Activated CD8-positive, alpha-beta memory T cell treated with anti-CD3 and anti-CD28 coated beads, Interleukin-2, amount 50 U/mL, for 24 hours (primary cell): ENCODE measurements at regions not wholly inside any gene's neighbourhood (a gene's known extent, or its start where the extent isn't known, plus 50 kb on each side); places are given as distances from the start of the nearest gene placed in this dataset.

Source experiments
- DNase-seq: peaks from one replicate; pipeline ENCODE4 v3.0.0-alpha.2; 2020; ENCODE audit errors: extremely low read depth

DNA sequence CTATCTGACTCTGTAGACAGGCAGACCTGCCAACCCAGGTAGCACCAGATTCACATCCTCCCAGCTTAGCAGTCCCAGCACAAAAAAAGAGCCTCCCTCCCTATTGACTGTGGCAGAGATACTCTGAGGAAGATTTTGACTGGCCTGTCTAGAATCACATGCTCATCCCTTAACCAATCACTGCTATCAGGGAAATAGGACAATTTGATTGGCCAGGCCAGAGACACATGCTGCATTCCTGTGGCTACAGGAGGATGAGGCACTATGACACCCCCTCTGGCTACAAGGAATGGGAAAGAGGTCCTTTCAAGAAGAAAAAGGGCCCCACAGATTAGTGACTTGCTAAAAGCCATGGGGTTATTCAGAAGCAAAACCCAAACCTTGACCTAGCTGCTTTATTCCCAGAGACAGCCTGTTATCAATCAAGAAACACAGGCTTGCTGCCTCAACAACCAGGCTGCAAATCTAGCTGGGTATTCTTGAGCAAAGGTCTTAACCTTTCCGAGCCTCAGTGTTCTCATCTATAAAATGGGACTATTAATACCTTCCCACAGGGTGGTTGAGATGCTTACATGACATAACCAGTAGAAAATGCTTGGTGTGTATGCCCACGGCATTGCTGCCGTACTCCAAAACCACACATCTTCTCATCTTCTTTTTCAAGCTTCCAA lies 147.6 kb downstream of the BCOR start:
- no peak for DNase-seq

DNA sequence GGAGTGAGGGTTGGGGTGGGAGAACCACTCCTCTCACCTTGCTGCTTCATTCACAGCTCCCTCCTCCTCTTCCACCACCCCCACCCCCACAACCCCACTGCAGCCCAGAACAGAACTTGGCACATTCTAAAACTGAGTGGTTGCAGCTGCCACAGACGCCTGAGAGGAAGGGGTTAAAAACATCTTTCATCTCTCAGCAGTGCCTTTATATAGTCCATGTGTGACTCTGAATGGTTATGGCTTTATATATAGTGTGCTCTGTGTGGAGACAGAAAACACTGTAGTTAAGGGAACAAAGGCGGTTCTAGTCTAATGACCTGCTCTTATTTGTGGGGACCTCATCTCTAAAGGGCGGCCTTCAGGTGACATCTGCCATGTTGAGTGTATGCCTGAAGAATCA lies 144.8 kb downstream of the BCOR start:
- DNase-seq, result no peak

DNA sequence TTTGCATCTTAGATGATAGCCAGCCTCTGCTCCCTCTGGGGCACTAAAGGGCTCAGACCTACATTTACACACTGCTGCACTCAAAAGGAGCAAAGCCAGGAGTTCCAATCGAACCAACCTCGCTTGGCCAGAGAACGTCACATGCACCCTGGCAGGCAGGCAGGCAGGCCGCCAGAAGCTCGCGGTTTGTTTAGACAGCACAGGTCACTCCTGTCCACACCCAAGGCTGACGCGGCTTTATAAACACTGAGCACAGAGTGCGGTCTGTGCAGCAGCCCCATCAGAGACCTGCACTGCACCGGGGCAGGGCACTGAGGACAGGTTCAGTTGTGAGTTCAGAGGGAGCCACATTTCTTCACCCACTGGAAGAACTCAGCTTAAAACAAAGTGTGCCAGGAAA lies 143.9 kb downstream of the BCOR start:
- DNase-seq, result no peak

DNA sequence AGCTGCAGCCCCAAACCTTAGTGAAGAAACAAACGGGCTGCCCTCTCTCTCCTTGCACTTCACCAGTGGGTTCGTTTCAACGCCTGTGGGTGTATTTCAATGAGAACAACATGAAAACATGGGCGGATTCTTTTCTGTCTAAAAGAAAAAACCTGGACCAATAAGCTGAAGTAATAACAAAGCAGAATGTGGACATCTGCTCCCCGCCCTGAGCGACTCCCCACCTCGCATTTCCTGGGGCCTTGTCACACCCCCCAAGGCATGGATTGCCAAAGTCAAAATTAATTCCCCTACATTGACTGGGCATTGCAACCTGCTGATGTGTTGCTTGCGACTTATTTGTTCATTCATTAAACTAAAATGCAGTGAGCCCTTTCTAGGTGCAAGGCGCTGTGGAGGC lies 142.9 kb downstream of the BCOR start:
- DNase-seq, result no peak

DNA sequence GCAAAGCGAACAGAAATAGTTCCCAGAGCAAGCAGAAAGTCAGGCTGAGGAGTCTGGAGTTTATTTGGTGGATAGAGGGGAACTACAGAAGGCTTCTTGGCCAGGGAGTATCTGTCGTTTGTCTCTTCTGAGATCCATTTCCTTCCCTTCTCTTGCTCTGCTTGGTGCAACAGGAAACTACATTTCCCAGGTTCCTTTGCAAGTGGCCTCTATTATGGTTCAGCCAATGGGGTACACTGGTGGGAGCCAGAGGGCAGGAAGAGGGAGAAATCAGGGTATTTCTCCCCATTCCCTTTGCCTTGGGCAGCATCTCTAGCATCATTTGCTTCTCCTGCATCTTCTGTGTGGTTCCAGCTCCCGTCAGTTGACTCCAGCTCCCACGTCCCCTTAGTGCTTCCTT lies 142.1 kb downstream of the BCOR start:
- DNase-seq, result no peak

DNA sequence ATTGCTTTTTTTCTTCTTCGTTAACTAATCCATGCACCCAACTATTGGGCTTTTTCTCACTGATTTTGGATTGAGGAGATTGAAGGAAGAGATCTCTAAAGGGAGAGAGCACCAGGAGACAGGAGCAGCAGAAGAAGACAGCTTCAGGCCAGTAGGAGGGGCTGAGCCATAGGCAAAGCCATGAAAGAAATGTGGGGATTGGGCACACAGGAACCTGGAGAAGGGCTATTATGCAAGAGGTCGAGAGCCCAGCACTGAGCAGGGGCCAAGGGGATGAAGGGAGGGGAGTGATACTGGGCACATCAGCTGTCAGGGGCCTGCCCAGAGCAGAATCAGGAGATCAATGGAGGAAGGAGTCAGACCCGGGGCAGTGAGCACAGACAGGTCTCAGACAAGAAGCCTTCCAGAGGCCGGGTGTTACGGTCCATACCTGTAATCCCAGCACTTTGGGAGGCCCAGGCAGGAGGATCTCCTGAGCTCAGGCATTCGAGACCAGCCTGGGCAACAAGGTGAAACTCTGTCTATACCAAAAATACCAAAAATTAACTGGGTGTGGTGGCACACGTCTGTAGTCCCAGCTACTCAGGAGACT lies 140.9 kb downstream of the BCOR start:
- no peak for DNase-seq

DNA sequence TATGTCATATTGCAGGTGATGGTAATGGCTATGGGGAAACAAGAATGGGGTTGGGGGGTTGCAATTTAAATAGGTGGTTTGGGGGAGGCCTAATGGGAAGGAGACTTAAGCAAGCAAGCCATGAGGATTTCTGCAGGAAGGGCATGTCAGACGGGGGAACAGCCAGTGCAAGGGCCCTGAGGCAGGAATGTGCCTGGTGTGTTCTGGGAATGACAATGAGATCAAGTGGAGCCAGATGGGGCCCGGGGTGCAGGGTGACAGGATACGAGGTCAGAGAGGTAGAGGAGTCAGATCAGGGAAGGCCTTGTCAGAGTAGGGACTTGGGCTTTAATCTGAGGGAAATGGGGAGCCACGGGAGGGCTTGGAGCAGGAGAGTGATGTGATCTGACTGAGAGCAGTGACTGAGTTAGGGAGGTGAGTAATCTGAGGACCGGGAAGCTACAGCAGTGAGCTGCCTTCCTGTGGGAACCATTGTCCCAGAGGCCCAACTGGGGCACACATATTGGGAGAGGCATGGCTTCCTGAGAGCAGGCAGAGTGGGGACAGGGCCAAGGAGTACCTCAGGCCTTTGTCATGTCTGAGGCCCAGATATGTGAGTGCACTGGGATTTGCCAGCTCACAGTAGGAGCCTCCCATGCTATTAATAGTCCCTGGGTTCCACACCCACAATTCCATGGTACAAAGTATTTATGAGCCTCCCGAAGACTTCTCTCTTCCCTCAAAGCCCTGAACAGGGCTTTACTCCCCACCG lies 139.8 kb downstream of the BCOR start:
- DNase-seq, result no peak

DNA sequence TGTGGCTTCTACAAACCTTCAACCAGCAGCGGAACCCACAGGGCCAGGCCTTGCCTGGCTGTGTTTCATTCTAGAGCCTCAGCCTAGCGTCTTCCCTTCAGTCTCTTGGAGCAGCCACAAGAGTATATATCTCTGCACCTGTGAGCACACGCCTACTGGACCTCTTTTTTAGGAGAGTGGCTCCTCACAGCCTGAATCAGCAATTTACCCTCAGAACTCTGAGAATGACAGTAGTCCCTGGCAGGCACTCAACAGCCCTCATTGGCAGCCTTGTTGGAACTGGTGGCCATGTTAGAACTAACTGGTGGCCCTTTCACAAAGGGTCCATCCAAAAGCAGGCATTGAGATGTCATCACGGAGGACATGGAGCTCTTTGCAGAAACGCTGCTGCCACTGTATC lies 138.9 kb downstream of the BCOR start:
- DNase-seq, result no peak

DNA sequence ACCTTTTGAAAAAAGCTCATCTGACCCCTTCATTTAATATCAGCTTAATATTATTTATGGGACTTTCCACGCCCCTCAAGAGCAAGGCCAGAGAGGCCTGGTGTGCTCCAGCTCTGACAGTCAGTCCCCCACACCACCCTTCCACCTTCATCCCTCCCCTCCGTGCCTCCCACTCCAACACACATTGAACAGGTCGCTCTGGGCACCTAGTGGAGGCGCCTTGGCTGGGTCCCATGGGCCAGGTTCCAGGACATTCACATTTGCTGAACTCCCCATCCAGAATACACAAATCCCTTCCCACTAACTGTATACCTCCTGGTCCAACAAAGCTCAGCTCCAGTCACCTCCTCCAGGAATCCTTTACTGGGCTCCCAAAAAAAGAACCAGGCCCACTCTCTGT lies 137.5 kb downstream of the BCOR start:
- DNase-seq, result no peak

DNA sequence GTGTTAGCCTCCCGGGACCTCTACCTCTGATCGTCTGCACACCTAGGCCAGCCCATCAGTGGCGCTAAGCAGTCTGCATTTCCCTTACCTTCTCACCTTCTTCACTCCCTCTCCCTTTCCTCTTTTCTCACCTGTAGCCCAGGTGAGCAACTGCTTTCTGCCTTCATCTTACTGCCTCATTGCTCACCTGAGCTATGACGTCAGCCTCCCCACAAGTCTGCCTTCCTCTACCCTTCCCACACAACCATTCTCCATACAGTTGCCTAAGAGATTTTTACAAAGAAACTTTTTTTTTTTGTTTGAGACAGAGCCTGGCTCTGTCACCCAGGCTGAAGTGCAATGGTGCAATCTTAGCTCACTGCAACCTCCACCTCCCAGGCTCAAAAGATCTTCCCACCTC lies 136.3 kb downstream of the BCOR start:
- no peak for DNase-seq

DNA sequence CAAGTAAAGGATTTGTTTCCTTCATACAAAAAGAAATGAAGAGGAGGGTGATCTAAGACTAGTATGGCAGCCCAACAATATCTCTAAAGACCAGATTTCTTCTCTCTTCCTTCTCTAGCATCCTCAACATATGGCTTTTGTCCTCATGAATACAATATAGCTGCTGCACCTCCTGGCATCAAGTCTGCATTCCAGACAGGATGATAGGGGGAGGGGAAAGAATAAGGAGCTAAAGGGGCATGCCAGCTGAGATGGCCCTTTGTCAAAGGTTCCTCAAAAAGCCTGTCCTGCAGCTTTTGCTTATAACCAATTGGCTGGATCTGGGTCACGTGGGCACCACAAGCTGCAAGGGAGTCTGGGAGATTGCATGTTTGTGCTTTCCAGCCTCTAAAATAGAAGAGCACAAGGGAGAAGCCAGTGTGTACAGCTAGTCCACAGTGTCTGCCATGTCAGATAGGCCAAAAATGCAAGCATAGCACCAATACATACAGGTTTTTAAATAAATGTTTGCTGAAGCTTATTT lies 132.6 kb downstream of the BCOR start:
- no peak for DNase-seq

DNA sequence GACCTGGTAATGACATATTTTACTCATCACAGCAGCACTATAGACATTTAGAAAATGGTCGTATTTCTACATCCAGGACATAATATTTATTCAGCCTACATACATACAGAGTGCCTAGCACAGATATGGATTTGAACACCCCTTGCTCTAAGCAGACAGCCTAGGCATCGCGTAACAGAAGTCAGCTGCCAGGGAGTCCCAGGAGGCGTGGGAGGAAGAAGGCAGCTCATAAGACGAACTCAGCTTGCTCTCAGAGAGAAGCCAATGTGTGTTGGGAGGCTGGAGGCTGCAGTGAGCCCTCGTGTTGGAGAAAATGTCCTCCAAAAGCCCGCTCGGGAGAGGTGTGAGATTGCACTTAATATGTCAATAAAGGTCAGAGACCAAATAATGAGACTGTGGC lies 131.6 kb downstream of the BCOR start:
- DNase-seq, result no peak

DNA sequence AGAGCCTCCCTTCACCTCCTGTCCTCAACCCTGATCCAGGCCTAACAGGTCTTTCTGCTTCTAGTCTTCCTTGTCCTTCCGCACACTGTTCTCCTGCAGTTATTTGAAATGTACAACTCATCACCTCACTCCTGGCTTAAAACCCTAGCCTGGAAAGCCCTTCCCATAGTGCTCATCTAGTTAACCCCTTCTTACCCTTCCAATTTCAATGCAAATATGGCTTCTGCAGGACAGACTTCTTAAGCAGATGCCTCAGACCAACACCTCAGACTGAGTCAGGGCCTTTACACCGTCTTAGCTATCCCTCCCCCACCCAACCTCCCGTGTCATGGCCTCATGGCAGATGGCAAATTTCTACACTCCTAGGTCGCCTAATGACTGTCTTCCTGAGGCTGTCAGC lies 130.4 kb downstream of the BCOR start:
- DNase-seq, result no peak

DNA sequence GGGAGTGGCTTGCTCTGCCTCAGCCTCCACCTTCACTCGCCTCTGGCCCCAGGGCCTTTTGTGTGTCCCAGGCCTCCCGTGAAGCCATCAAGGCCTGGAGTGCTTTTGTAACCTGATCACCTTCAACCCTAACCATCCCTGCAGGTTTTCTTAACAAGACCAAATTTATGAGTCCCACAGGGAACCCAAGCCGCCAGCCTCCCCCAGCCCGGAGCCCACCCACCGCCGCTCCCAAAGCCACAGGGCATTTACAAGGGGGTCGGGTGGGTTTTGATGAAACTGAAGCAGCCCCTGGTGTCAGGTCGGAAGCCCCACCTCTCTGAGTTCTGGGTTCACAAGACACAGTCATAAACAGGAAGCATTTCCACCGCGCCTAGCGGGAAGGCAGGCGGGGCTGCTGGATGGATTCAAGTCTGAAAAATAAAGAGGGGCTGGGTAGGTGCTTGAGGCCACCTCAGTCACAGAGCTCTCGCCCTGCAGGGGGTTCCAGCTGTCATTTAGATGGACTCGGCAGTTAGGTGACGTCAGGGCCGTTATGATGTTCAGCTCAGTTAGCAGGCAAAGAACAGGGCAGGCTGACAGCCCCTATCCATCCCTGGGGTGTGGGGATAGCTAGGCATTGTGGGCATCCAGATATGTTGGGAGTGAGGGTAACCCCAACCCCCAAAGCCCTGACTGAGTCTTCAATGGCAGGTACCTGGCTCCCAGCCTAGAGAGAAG lies 128.5 kb downstream of the BCOR start:
- DNase-seq, result no peak

DNA sequence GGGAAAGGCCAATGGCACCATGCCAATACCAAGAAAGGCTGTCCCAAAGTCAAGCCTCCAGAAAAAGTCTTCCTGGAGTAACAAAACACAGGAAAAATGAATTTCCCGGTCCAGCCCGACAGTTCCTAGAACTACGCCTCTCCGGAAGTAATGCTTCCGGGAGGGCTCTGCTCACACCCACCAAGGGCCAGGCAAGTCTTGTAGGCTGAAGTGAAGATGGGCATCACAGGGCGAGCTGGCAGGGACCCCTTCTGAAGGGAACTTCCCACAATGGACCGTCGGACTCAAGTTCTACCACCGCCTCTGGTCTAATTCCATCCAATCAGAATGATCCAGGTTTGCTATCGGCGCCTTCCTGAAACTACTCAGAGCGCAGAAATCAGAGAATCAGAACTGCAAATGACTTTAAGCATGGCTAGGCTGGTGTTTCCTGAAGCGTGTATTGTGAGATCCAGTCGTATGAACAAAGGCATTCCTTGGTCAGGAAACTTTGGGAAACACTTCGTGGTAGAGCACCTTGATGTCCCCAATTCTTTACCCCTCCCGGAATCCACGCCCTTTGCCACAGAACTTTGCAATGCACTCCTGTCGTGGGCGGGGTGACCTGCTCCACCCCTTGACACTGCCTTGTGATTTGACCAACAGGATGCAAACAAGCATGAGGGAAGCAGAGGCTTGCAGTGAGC lies 127.8 kb downstream of the BCOR start:
- DNase-seq, result no peak

DNA sequence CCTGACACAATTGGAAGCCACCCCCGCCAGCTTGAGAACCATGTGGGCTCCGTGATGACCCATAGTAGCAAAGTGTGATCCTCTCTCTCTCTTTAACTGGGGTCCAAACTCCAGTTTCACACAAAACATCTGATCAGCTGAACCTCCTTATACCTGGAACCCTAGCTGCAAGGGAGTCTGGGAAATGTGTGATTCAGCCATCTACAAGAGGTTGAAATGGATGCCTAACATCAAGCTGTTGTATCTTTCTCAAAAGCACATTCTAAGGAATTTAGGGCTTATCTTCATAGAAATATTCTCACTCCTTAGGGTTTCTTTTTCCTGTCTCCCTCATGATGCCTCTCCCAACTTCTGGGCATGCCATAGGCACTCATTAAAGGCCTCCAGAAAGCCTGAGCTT lies 126.0 kb downstream of the BCOR start:
- no peak for DNase-seq

DNA sequence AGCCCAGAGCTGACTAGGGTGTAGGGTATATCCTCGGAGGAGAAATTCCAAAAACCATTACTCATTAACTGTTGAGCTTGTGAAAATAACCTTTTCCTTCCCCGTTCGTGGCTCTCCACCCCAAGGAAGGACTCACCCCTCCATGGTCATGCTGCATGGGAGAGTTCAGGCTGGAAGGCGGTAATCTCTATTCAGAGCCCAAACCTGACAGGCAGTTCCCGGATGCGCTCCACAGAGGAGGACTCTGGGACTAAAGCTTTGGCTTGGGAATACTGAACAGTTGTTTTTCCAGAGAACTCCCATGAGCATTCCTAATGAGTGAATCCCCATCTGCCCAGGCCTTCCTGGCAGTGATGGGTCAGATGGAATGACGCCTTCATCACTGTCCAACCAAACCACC lies 125.4 kb downstream of the BCOR start:
- DNase-seq, result no peak

DNA sequence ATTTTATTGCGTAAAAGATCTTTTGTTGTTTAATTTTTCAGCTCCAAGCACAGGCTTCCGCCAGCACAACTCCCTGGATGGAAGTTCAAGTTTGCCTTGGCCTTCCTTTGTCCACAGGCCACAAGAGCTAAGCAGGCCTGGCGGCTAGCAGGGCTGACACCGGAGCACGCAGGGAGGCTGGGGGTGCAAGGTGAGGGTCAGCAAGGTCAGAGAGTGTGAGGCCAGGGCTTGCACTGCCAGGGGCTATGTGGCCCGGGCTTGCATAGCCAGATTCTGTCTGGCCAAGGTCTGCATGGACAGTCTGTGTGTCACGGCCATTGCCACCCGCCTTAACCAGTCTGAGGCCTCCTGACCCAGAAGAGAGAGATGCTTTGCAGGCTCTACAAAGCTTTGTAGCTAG lies 123.9 kb downstream of the BCOR start:
- DNase-seq, result no peak

DNA sequence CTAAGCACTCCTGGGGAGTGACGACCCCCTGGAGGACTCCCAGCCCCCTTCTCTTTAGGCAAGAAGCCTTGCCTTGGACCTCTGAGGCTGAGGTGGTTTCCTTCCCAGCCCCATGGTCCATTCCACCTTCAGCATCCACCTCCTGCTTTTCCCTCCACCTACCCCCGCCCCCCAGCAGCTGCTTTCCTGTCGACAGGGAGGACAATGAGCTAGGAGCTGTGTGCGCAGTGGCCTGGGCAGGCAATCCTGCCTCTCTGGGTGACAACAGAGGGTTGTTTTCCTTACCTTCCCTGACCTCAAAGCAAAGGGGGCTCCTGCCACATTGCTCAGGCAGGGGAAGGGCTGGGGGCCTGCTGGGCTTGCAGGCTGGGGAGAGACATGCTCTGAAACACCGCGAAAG lies 123.5 kb downstream of the BCOR start:
- DNase-seq, result no peak

DNA sequence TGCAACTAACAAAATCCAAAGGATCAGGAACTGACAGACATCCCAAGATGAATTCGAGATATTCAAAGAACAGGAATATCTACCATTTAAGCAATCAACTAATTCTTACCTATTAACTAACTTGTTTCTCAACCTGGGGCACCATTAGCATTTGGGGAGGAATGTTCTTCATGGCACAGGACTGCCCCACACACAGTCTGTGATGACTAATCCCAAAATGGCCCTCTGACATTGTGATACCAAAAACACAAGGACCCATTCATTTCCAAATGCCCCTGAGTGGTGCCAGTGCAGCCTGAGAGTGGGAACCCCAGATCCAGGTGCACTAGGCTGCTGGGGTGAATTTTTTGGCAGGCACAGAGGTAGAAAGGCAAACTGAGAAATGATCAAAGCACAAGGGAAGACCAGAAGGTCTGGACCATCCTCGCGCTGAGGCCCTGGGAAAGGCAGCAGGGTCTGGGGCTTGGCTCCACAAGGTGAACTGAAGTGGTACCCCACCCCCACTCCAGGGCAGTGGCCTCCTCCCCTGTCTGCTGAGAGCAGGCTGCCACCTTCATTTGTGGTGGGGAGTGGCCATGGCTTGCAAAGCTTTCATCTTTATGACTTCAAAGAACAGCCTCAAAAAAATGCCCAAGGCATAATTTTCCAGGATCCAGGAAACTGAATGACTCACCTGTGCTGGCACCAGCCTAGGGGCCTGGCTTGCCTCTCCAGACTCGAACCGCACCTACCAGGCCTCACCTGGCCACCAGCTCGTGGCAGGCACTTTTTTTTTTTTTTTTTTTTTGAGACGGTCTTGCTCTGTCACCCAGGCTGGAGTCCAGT lies 122.4 kb downstream of the BCOR start:
- DNase-seq, result no peak

DNA sequence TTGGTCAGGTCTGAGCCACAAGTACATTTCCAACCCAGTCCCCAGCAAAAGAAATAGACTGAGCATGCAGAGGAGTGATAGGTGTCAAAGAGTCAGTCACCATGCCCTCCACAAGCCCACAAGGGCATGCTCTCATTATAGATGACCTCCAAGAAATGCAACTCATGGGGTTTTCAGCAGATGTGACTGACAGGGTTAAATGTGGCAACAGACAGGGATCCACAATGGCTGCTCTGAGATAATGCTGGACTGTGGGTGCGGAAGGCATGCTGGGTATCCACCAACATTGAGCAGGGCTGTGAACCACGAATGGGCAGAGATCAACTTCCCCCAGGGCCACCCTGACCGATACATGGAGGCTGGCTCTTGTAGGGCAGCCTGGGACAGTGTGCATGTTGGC lies 115.8 kb downstream of the BCOR start:
- DNase-seq, result no peak
